GM19324 (cell line): ENCODE measurements at regions not wholly inside any gene's neighbourhood (a gene's known extent, or its start where the extent isn't known, plus 50 kb on each side); places are given as distances from the start of the nearest gene placed in this dataset.
"Not testable (repeated sequence)": the region's sequence is repeated elsewhere in the genome, so short reads cannot be mapped to it uniquely, and the experiment has no call there.

ENCODE experiments used
- ATAC-seq: cut with Tn5 transposase; IDR thresholded peaks from one replicate; pipeline ENCODE4 v1.9.1; 2021; ENCODE audit warnings: mild to moderate bottlenecking, moderate library complexity; ENCODE audit not compliant: unreplicated experiment, low FRiP score

DNA sequence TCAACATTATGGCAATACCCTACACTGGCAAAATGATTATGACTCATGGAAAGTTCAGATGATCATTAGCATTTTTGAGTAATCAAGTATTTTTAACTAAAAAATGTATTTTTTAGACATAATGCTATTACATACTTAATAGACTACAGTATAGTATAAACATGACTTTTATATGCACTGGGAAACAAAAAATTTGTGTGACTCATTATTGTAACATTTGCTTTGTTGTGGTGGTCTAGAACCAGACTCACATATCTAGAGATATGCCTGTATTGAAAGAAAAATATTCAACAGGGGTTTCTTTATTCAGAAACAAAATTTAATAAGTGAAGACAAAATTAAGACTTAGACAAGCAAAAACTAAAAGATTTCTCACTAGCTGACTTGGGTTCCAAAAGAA, 385.3 kb upstream of the RIOK2 start:
- no peak for ATAC-seq

DNA sequence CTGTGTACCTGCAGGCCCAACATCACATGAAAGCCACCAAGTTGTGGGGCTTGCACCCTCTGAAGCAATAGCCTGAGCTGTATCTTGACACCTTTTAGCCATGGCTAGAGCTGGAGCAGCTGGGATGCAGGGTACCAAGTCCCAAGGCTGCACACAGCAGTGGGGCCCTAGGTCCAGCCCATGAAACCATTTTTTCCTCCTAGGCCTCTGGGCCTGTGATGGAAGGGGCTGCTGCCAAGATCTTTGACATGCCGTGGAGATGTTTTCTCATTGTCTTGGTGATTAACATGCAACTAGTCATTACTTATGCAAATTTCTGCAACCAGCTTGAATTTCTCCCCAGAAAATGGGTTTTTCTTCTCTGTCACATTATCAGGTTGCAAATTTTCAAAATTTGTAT, 387.2 kb upstream of the RIOK2 start:
- ATAC-seq: no peak

DNA sequence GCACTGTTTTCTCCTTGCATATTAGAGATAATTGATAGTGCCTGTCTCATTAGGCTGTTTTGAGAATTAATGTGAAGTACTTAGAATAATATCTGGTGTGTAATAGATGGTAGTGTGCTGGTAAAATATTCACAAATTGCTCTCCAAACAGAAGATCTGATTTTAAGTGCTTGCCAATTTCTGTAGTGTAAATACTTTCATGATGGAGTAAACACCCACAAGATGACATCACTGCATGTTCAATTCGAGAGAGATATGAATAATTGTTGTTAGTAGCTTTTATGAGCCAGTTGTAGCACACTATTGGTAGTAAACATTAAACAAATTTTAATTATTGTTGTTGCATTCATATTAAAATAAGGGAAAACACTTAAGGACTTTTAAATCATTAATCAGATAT, 392.3 kb upstream of the RIOK2 start:
- ATAC-seq: no peak

DNA sequence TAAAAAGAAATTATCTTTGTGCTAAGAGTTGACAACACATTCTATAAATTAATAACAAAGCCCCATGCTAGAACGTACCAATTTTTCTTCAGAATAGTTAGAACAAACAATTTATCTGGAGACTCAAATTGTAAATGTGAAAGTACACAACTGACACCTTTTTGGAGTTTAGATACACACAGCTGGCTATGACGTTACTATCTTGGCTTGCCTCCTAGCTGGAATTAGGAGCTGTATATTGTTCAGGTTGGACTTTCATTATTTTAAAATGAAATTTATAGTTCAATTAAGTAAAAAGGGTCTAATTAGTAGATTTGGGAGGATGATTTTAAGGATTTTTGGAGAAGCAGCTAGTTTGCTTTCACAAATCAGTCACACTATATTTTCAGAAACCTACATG, 393.9 kb upstream of the RIOK2 start:
- ATAC-seq: no peak

DNA sequence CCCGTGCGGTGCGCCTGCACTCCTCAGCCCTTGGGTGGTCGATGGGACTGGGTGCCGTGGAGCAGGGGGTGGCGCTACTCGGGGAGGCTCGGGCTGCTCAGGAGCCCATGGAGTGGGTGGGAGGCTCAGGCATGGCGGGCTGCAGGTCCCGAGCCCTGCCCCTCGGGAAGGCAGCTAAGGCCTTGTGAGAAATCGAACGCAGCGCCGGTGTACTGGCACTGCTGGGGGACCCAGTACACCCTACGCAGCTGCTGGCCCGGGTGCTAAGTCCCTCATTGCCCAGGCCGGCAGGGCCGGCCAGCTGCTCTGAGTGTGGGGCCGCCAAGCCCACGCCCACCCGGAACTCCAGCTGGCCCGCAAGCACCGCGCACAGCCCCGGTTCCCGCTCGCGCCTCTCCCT, 396.9 kb upstream of the RIOK2 start:
- ATAC-seq: not testable (repeated sequence)

DNA sequence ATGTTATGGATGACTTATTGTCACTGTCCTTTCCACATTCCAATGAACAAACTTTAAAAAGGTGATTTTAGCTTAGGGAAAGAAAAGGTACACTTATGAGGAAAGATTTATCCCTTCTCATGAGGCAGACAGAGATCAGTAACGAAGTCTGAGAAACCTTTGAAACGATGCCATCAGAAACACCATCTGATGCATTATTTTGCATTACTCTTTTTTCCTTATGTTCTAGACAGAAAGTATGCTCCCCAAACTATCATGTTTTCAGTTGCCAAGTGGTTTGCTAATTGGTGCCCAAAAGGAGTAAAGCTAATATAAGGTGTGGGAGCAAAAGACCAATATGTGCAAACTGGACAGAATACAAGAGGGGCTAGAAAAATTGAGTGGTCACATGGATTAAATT, 397.7 kb upstream of the RIOK2 start:
- ATAC-seq: no peak

DNA sequence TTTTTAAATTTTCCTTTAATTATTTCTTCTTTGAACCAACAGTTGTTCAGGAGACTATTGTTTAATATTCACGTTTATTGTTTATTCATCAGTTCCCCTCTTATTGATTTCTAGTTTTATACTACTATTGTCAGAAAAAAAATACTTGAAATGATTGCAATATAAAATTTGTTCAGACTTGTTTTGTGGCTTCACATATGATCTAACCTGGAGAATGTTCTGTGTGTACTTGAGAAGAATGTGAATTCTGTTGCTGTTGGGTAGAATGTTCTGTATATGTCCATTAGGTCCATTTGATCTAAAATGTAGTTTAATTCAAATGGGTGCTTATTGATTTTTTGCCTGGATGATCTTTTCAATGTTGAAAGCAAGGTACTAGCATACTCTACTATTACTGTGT, 408.7 kb upstream of the RIOK2 start:
- ATAC-seq: no peak

DNA sequence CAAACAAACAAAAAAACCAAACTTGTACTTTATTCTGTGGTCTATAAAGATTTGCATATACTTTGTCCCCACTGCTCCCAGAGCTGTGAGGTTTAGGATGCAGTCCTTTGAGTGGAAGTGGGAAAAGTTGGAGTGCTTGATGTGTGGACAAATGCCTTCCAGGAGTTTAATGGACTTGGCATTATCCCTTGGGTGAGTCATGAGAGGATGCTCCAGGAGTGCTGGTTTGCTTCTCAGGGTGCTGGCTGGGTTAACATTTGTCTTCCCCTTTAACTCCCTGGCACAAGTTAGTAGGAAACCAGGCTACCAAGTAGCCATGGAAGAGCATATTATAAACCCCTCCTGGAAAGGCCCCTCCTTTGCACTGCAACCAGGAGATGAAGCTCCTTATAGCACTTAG, 417.4 kb upstream of the RIOK2 start:
- no peak for ATAC-seq

DNA sequence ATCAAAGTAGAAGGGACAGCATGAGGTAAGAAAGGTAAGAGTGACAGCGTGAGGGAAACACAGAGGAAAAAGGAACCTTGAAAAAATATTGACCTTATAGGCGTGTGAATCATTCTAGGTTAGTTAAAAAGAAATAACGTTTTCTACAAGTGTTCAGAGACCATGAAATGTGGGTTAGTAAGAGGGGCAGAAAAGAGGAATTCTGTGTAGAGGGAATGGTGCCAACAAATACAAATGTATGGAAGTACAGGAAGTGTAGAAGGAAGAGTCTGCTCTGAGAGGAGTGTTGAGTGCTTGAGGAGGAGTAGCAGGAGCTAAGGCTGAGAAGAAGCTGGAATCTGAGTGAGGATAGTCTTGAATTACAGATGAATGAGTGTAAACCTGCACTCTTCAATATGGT, 418.6 kb upstream of the RIOK2 start:
- no peak for ATAC-seq

DNA sequence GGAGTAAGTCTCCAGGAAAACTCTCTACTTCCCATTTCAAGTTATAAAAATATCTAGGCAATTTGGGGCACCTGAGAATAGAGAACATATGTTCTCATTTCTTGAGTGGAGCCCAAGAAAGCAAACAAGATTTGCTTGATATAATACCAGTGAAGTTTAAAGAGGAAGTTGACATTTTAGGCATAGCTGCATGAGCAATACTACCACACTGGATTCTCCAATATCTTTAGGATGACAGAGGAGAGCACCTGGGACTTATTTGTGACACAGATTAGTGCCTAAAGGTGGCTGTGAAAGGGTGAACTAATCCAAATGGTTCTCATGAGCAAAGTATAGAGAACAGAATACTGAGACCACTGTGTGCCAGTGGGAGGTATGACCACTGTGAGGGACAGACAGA, 423.5 kb upstream of the RIOK2 start:
- ATAC-seq: no peak

DNA sequence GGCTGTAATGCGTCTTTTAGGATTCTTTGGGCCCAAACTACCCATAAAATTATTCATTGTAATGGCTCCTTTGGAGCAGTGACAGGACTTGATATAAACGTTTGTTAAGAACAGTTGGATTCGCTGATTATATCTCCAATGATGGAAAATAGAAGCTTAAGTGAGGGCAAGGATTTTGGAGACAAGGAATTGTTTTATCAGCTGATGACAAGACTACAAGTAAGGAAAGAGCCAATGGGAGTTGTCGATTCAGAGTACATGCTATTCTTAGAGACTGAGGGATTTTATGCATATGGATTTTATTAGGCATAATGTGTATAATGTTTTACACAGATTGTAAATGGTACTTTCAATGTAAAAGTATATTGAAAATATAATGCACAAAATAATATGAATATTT, 425.5 kb upstream of the RIOK2 start:
- no peak for ATAC-seq

DNA sequence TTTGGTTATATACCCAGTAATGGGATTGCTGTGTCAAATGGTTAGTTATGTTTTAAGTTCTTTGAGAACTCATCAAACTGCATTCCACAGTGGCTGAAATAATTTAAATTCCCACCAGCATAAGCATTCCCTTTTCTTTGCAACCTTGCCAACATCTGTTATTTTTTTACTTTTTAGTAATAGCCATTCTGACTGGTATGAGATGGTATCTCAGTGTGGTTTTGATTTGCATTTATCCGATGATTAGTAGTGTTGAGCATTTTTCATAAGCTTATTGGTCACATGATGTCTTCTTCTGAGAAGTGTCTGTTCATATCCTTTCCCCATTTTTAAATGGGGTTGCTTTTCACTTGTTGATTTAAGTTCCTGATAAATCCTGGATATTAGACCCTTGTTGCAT, 435.7 kb upstream of the RIOK2 start:
- no peak for ATAC-seq

DNA sequence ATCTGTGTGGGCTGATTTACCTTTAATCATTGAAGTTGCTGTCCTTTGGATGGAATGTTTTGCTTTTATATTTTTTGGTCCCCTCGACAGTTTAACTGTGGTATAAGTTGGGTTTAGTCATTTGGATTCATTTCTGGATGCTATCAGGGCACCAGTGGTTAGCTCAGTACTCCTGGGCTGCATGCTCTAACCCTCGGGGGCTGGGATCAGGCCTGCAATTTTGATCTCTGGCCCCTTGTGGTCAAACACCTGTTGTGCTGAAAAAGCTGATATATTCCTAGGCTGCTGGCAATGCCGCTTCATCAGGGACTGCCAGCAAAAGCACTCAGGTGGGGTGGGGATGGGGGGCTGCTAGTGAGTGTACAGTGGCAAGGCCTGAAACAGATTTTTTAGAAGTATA, 440.4 kb upstream of the RIOK2 start:
- ATAC-seq: no peak

DNA sequence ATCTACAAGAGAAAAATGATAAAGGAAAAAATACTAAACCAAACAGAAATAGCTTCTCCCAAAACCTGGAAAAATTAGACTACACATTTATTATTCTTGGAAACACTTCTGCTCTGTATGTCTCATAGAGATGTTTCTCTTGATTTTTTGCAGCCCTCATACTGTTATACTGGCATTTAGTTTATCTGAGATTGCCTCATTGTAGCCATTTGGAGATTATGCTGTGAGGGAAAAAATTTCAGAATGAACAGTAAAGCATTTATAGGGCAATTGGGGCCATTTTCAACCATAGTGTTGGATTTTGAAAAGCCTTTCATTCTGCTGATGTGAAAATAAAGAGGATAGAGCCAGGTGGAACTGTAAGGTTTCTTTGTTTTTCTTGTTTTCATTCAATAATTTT, 441.8 kb upstream of the RIOK2 start:
- no peak for ATAC-seq

DNA sequence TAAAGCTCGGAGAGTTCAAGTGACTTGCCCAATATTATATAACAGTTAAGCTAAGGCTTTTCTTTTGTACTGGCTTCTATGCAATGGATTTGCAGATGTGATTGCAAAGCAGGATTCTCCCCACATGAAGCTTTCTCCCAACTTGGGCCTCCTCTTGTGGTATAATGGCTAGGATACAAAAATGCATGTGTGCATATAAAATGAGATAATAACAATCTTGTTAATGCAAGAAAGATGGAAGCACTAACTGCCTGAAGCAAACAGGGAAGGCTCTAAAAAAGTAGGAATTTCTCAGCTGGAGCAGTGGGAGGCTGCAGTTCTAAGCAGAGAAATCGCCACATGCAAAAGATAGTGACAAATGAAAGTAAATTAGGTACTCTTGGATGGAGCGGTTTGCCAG, 444.2 kb upstream of the RIOK2 start:
- ATAC-seq: no peak

DNA sequence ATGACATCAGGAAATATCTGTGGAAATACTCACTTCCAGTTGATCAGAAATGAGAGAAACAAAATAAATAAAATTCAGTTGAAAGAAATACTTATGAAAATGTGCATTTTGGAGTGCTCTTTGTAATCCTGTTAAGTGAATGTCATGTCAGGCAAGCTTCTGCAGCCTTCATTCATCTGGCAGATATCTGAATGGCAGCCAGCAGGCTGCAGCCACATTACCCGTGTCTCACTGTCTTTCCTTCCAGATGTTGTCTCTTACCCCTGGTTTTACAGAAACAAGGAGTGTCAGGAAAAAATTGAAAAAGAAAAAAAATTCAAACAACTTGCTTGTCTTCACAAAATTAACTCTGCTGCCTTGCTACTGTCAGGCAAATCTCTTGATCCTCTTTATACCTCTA, 445.0 kb upstream of the RIOK2 start:
- no peak for ATAC-seq

DNA sequence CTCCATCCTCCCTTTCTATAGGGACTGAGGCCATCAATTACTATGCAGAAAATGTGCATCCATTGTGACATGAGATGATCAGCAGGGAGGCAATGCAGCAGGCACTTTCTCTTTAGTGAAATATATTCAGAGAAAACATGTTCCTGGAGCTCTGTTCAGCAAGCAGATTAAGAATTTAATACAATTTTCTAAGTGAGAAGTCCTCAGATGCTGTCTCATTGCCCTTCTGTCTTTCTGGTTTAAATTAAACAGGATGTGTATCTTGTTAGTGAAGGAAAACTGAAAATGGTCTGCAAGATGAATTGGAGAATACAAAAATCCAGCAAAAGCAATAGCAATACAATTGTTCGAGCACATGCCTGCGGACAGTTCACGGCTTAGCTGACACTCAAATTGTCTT, 445.8 kb upstream of the RIOK2 start:
- no peak for ATAC-seq

DNA sequence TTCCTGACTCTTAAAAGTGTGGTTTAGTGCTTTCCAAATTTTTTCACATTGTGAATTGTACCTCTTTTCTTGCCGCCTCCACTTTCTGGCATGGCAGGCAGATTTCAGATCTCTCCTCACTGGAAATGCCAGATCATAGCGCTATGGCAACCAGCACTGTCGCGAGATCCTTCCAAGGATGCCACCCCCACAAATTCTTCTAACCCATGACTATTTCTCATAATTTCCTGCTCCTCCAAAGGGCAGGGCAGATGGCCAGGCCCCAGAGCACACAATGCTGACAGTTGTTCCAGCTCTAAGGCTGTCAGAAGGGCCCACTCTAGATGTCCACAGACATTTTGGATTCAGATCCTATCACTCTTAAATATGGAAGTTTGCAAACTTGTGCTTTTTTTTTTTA, 446.2 kb upstream of the RIOK2 start:
- ATAC-seq: no peak

DNA sequence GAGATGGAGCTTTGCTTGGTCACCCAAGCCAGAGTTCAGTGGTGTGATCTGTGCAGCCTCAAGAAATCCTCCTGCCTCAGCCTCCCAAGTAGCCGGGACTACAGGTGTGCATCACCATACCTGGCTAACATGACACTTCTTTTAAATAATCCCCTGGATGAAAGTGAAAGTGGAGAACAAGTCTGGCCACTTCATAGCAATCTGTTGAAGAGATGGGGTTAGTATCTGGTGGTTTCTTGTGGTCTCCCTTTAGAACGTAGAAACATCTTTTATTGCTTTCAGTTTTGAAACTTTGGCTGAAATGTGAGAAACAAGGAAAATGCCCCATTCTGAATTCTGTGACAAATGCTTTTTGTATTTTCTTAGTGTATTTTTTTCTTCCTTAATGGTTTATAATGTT, 452.5 kb upstream of the RIOK2 start:
- no peak for ATAC-seq

DNA sequence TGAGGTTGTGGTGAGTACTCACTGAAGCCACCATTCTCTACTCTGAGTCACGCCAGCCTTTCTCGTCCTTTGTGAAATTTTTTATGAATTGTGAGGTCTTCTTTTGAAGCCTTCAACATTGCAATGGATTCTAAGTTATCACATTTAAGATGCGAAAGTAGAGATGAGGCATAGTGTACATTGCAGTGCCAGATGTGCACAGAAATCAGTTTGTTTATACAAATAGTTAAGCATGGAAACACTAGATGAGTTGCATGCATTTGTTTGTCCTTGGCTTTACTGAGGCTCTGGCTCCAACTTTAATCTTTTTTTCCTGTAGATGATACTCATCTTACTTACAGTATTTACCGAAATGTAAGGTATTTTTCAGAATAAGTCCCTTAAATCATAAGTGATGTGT, 453.7 kb upstream of the RIOK2 start:
- ATAC-seq: no peak

DNA sequence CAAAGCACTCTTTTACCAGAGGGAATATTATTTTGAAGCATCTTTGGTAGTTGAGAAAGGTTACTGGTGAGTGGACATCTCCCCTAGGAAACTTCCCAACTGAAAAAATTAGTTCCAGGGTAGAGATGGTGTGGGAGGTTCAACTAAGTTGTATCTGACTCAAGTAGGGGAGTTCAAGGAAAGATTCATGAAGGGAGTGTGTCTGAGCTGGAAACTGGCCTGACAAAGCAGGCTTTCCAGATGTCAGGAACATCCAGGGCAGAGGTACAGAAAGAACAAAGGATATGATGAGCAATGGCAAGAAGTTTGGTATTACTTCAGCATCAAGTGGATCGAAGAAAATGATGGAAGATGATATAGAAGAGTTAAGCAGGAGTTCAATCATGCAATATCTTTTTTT, 458.0 kb upstream of the RIOK2 start:
- no peak for ATAC-seq

DNA sequence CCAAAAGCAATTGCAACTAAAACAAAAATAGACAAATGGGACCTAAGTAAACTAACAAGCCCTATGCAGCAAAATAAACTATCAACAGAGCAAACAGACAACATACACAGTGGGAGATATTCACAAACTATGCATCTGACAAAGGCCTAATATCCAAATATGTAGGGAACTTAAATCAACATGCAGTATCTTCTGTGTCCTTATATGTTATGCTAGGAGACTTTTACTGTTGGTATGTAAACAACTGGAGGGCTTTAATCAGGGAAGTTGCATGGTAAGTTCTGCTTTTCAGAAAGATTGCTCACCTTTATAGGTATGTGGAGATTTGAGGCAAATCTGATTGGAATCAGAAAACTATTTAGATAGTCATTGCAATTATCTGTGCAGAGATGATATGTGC, 461.2 kb upstream of the RIOK2 start:
- no peak for ATAC-seq

DNA sequence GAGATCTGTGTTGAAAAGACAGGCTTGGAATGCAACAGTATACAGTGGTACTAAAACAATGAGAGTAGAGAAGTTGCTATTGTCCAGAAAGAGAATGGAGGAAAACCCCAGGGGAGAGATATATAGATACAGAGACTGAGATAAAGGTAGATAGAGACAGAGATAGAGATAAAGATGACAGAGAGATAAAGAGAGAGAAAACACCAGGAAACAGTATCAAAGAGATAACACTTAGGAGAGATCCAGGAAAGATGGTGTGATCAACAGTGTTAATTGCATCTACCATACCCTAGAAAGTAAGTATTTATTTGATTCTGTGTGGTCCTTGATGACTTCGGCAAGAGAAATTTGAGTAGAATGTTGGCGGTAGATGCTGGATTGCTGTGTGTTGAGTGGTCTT, 461.8 kb upstream of the RIOK2 start:
- ATAC-seq: no peak

DNA sequence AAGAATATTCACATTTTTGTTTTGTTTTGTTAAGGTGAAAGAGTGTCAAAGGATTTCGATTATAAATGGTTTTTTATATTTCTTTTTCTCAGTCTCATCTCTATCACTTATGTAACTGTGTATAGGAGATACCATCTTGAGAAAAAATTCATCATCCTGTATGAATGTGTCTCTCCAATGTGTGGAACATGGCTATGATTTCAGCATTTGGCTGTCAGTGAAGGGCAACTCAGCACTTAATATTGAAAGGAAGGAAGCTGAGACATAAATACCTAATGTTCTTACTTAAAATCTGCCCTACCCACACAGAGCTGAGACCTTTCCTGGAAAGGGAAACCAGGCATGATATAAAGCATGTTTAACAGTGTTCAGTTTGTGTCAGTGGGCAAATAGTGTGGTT, 474.2 kb upstream of the RIOK2 start:
- no peak for ATAC-seq
